Activated effector memory CD4-positive, alpha-beta T cell treated with anti-CD3 and anti-CD28 coated beads, Interleukin-2, amount 50 U/mL, for 16 hours (primary cell): ENCODE measurements at regions not wholly inside any gene's neighbourhood (a gene's known extent, or its start where the extent isn't known, plus 50 kb on each side); places are given as distances from the start of the nearest gene placed in this dataset.
"Not testable (repeated sequence)": the region's sequence is repeated elsewhere in the genome, so short reads cannot be mapped to it uniquely, and the experiment has no call there.

Experiments
- DNase-seq: peaks from one replicate; pipeline ENCODE4 v3.0.0-alpha.2; 2020

DNA sequence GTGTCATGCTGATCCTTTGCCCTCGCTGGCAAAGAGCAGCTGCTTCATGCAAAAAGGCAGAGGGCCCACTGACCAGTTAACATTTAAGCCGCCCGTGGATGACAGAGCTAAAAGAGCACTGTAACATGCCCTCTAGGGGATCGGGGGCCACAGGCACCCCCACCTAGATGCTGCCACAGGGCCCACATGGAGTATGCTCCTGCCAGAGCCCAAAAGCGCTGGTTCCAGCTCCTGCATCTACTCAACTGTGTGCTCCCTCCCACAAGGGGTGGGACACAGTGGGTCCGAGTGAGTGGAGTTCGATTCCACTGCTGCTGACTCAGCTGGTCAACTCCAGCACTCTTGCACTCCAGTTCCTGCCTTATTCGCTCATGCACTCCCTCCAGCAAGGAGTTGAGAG is 199.8 kb upstream of the CNTNAP2 start:
- no peak for DNase-seq

DNA sequence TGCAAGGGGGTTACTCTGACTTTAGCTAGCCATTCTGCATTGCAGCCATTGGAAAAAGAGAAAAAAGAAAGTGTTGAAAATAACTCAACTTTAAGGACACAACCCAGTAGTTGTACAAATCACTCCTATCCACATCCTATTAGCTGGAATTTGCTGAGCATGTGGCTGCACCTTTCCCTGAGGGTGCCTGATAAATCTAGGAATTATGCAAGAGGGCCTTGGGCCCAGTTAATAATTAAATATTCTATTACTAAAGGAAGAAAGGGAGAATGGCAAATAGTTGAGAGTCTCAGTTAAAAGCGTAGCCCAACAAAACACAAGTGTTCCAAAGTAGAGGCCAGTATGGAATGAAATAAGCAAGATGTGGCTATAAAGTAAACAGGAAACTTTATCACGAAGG is 200.9 kb upstream of the CNTNAP2 start:
- DNase-seq: no peak

DNA sequence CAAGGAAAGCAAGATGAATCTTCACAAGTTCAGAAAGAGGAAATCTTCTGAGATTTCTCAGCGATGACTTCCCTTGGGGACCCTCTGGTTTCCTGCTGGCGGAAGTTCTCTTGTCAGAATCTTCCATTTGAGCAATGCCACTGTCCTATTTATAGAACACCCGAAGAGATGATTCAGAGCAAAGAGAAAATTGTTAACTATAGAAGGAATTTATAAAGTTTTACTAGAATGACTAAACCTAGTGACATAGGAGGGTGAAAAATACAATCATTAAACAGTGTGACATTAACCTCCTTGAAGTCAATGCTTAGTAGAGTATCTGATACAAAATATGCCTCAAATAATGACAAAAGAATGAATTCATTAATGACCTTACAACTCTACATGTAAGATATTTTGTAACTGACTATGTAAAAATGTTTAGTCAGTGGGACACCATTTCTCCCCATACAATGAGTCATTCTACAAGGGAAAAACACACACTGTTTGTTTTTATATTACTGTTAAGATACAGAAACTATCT is 206.5 kb upstream of the CNTNAP2 start:
- DNase-seq: no peak

DNA sequence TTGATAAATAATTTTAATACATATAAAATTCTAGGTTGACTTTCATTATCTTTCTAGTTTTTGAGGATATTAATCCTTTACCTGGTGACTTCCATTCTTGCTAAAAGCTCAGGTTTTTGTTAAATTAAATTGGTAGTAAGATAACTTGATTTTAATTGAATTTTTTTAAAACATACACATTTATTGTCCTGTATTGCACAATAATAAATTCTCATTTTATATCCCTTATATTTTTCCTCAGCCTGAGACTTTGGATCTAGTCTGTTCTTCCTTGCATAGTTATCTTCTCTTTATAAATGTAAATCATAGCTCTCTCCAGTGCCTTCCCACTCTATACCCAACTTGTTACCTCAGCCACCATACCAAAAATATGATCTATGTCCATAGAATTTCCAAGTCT is 212.9 kb upstream of the CNTNAP2 start:
- DNase-seq: no peak

DNA sequence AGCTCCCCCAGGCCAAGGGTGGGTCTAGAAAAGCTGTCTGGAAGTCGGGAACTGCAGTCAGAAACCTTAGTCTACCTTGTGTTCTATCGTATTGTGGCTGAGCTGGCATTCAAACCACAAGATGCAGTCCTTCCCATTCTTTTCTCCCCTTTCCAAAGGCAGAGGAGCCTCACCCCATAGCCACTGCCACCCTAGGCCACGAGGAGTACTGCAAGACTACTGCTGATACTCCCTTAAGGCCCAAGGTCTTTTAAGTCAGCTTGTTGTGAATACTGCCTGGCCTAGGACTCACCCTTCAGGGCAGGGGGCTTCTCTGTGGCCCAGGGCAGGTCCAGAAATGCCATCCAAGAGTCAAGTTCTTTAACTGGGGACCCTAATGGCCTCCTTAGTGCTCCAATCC is 214.5 kb upstream of the CNTNAP2 start:
- DNase-seq: no peak

DNA sequence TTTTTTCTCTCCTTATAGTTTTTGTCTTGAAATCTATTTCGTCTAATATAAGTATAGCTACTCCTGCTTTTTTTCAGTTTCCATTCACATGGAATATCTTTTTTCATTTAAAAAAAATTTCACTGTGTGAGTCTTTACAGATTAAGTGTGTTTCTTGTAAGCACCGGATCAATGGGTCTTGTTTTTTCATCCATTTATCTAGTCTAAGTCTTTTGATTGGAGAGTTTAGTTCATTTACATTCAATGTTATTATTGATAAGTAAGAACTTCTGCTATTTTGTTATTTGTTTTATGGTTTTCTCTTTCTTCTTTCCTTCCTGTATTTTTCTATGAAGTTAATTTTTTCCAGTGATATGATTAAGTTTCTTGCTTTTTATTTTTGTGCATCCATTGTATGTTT is 216.7 kb upstream of the CNTNAP2 start:
- no peak for DNase-seq

DNA sequence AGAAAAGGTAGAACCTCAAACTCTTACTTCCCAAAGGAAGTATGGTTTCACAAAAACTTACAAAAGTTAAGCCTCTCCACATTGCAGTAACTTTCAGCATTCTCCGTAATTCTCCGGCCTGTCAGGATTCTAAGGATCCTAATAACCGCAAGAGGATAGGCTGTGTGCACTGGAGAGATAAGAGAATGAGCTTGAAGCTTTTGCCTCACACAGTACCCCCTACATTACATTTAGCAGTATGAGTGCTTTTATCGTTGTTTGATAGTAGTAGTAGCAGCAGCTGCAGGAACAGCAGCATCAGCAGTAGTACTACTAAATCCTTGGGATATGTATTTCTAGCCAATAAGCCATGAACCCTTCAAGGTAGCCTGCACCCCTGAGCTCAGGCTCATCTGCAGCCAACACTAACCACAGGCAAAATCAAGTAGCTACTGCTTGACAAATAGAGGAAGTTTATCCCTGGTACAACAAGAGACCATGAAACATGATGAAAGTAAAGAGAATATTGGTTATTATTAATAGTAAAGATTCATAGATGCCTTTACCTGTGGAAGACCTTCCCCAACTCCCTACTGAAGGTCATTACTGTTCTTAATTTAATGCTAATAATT is 222.6 kb upstream of the CNTNAP2 start:
- no peak for DNase-seq

DNA sequence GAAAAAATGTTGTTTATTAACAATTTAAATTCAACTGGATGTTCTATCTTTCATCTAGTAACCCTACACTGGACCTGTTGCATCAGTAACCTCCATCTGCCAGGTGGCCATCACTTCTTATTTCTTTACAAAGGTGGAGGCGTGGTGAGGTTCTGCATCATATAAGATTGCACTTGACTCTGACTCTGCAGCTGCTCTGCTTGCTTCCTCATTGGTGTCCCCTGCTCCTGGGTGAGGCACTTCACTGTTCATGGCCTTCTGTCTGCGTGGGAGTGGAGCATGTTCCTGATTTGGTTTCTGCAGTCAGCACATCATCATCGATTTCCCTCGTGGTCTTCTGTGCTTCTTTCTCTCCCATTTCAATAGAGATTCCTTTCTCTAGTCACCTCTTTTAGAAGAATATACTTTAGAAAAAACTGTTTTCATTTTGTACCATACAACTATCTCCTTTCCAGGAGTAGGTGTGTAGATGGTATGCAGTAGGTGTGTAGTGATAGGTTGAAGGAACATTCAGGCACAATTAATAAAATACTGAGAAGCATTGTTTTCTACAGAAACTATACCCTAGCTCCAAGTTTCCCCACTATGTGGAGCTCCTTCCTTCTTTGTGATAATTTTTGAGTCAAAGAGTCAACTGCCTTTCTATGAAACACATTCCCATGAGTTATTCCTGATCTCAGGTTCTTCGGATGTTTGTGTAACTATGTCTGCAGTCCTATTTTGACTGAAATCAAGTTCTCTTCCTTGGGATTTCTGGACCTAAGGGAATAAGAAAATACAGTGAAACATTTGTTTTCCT is 231.7 kb upstream of the CNTNAP2 start:
- DNase-seq: no peak

DNA sequence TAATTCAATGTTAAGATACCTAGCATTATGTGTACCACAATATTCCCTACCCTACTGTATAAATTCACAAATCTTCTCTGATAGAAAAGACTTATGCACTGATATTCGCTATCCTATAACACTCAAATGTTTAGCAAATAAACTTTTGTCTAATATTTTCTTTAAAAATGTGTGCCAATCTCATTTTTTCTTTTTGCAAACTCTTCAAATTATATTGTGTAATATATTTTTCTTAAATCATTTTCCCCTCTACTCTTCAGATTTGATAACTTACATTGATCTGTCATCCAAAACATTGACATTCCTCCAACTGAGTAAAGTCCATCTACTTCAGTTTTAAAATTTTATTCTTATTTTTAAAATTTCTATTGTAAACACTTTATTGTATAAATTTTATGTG is 240.2 kb upstream of the CNTNAP2 start:
- no peak for DNase-seq

DNA sequence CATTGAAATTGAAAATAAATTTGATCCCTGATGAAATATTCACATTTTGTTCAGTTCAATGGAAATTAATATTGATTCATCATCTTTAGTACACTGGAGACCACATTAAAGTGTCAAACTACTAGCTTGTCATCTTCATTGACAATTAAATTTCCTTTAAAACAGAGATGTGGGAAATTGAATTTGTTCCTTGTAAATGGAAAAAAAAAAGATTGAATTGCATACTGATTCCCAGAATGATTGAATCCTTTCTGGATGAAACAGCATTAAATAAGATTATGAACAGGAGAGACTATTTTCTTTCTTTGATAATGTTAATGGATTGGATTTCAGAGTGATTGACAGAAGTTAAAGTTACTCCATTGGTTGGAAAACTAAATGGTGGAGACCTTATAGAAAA is 241.3 kb upstream of the CNTNAP2 start:
- no peak for DNase-seq

DNA sequence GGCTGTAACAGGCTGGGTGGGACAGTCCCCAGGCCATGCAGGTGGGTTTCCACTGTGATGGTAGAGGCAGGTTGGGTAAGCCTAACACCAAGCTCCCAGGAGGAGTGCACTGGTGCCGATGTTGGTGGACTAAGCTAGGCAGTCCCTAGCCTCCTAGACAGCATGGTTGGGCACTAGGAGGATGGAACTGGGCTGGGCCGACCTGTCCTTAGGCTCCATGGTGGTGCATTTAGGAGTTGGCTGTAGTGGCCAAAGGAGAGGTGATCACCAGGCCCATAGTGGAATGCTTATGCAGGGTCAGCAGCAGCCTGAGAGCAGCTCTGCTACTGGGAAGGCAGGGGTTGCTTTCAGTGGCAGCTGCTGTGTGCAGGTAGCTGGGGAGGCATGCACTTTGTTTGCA is 247.7 kb upstream of the CNTNAP2 start:
- DNase-seq: no peak

DNA sequence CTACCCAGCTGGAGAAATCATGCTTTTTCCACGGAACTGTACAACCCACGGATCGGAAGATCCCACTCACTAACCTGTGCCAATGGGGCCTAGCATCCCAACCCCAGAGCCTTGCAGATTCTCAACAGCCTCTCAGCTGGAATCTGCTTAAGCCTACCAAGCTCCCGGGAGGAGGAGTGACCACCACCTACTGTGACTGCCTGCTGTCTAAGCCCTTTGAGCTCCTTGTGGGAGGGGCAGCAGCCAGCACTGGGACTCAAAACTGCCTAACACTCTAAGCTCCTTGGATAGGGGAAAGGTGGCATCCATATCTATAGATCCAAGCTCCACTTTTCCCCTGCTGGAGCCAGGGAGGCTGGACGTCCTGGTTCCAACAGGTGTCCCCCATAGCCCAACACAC is 254.4 kb upstream of the CNTNAP2 start:
- DNase-seq: no peak

DNA sequence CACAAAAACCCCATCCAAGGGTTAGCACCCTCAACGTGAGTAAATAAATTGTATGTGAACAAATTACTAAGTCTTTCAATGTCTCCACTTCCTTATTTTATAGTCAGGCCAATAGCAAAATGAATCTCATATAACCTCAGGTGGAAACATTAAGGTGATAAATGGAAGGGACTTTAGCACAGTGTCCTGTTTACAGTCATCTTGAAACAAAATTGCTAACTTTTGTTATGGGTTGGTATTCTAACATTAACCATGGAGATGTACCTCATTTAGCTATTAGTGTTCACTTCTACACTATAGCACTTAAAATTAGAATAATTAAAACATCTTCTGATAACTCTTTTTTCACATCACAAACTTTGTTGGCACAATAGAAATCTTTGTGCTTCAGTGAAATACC is 255.8 kb upstream of the CNTNAP2 start:
- no peak for DNase-seq

DNA sequence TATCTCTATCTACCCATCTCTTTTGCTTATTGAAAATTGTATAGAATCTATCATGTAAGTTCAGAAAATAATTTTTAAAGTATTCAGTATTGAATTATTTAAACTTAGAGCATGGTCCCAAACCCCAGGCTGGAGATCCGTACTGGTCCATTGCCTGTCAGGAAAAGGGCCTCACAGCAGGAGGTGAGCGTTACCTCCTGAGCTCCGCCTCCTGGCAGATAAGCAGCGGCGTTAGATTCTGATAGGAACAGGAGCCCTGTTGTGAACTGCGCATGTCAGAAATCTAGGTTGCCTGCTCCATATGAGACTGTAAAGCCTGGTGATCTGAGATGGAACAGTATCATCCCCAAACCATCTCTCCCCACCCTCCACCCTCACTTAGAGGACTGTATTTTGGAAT is 266.0 kb upstream of the CNTNAP2 start:
- DNase-seq: no peak

DNA sequence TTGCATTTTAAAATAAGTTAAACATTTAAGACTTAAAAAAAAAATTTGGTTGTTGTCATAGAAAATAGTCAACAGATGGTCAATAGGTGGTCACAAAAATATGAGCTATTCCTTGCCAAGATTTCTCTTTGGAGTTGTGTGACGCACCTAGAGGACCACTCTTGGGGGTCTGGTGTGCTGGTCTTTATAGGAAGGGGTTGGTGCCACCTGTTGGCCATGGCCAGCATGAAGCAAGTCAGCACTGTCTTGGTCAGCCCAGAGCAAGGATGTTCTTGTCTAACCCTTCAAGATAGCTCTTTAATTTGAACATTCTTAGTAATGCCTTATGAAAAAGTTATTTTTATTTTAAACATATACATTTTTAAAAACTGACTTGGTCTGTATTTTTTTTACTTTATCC is 267.9 kb upstream of the CNTNAP2 start:
- DNase-seq: no peak

DNA sequence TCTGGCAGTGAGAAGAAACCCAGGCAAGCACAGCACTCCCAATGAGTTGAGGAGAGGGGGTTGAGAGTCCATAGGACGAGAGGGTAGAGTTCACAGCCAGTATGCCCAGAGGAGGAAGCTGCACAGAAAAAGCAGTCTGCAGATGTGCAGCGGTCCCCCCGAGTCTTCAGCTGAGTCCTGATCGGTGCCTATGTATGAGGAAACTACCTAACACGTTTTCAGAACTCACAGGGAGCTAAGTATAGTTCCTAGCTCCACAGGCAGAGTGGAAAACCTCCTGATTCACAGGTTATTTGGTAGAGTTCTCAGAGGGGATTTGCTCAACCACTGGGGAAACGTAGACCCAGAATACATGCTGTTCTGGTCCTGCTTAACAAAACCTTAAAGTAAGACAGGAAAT is 271.3 kb upstream of the CNTNAP2 start:
- DNase-seq: no peak

DNA sequence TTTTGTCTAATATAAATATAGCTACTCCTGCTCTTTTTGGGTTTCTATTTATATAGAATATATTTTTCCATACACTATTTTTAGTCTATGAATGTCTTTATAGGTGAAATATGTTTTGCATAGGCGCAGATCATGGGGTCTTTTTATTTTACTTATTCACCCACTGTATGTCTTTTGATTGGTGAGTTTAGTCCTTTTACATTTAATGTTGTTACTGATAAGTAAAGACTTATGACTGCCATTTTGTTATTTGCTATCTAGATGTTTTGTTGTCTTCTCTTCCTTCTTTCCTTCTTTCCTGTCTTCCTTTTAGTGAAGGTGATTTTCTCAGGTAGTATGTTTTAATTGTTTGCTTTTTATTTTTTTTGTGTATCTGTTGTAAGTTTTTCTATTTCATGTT is 276.8 kb upstream of the CNTNAP2 start:
- DNase-seq: no peak

DNA sequence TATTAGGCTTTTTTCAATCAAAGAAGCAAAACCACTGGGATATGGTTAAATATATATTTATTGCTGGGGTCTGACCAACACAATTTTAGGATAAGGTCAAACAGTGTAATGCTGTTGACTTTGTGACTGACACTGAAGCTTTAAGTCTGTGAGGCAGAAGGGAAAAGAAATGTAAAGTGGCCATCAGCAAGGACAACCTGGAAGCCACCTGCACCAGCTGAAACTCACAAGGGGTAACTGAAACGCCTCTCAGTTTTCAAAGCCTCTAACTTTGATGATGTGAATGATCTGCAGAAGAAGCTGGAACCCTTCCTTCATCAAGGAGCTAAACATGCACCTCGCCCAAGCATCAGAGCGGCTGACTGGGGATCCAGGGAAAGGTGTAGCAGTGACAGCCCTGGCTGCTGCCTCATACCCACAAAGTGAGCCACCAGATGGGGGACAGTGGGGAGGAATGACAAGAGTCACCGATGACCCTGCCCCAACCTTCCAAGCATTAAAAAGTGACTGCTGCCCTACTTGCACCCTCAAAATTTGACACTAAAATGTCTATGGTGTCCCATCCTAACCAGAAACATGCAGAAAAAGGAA is 284.9 kb upstream of the CNTNAP2 start:
- no peak for DNase-seq

DNA sequence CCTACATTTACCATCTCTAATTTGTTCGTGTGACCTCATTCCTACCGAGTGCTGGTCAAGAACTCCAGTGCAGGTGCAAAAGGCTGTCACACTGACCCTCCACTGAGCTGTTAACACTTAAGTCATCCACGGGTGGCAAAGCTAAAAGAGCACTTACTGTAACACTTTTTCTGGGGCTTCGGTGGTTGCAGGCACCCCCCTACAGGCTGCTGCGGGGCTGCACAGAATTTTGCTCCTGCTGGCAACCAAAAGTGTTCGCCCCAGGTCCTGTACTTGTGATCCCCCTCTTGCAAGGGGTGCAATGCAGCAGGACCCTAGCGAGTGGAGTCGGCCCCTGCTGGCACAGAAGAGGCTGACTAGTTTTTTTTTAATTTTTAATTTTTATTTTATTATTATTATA is 298.9 kb upstream of the CNTNAP2 start:
- no peak for DNase-seq

DNA sequence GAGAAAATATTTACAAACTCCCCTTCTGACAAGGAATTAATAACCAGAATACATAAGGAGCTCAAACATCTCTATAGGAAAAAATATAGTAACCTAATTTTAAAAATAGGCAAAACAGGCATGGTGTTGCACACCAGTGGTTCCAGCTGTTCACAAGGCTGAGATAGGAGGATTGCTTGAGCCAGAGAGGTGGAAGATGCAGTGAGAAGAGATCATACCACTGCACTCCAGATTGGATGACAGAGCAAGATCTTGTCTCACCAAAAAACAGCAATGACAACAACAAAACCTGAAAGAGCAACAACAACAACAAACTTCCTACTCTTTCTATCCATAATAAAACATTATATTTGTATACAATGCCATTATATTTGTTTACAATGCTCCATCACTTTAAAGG is 304.4 kb upstream of the CNTNAP2 start:
- DNase-seq: no peak

DNA sequence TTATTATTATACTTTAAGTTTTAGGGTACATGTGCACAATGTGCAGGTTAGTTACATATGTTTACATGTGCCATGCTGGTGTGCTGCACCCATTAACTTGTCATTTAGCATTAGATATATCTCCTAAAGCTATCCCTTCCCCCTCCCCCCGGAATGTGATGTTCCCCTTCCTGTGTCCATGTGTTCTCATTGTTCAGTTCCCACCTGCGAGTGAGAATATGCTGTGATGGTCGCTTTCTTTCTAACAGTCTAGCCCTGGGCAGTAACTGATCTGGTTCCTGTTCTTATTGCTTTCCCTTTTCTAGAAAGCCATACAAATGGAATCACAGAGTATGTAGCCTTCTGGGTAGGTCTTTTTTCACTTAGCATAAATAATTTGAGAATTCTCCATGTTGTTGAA is 311.1 kb upstream of the CNTNAP2 start:
- not testable (repeated sequence) for DNase-seq

DNA sequence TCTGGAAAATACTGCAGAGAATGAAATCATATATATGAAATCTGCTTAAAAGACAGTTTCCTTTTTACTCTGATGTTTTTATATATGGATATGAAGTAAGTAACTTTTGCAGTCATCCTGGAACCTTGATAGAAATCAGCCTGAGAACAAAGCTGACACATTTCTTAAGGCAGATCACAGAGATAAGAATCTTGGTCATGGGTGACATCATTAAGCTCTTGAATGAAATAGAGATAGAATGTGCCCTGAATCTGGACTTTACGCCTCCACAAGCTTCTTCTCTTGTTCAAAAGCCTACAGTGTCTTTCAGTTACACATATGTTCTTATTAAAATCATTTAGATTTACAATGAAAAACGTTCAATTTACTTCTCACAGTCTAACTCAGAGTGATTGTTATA is 319.1 kb upstream of the CNTNAP2 start:
- DNase-seq: no peak

DNA sequence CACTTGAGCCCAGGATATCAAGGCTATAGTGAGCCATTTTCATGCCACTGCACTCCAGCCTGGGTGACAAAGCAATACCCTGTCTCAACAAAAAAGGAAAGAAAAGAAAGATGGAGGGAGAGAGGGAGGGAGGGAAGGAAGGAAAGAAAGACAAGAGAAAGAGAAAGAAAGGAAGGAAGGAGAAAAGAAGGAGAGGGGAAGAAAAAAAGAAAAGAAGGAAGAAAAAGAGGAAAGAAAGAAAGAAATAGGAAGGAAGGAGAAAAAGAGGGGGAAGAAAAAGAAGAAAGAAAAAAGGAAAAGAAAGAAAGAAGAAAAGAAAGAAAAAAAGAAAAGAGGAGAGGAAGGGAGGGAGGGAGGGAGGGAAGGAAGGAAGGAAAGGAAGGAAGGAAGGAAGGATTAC is 321.5 kb upstream of the CNTNAP2 start:
- DNase-seq: no peak
